Heart left ventricle (tissue), 16 donors: ENCODE measurements at regions not wholly inside any gene's neighbourhood (a gene's known extent, or its start where the extent isn't known, plus 50 kb on each side); places are given as distances from the start of the nearest gene placed in this dataset.

Experiments used
- ATAC-seq, 4 donors: fragments of 200-7000 bp; cut with Tn5 transposase; one replicate each; pipeline ENCODE4 v1.9.1; 2020 to 2022; ENCODE audit warnings: moderate library complexity in 4 of 4, mild to moderate bottlenecking in 3 of 4, moderate number of reproducible peaks in 1 of 4
- DNase-seq, 5 donors: peaks; one replicate each; pipeline ENCODE4 v3.0.0-alpha.2; 2020
- H3K27ac ChIP-seq, 12 donors: fragments of 200-600 bp; sonication (generic) in 4 of 12; one replicate each; pipeline versions ENCODE4 v1.5.0 to v1.8.0; 2016 to 2022; ENCODE audit warnings: mild to moderate bottlenecking in 2 of 12
- H3K27me3 ChIP-seq, 9 donors: fragments of 200-600 bp; sonication (generic) in 2 of 9; one replicate each; pipeline versions ENCODE4 v1.5.1 to v1.8.0; 2016 to 2022; ENCODE audit warnings: mild to moderate bottlenecking in 3 of 9
- H3K36me3 ChIP-seq, 9 donors: fragments of 200-600 bp; sonication (generic) in 2 of 9; one replicate each; pipeline versions ENCODE4 v1.5.0 to v1.8.0; 2018 to 2022; ENCODE audit warnings: mild to moderate bottlenecking in 2 of 9
- H3K4me1 ChIP-seq, 12 donors: fragments of 200-600 bp; sonication (generic) in 4 of 12; one replicate each; pipeline versions ENCODE4 v1.5.0 to v1.8.0; 2016 to 2022; ENCODE audit warnings: mild to moderate bottlenecking in 3 of 12
- H3K4me3 ChIP-seq, 12 donors: fragments of 200-600 bp; sonication (generic) in 4 of 12; one replicate each; pipeline versions ENCODE4 v1.5.0 to v1.8.0; 2017 to 2022; ENCODE audit warnings: mild to moderate bottlenecking in 9 of 12, moderate library complexity in 4 of 12
- H3K9me3 ChIP-seq, 12 donors: fragments of 200-600 bp; sonication (generic) in 4 of 12; one replicate each; pipeline versions ENCODE4 v1.5.0 to v1.8.0; 2016 to 2022; ENCODE audit warnings: mild to moderate bottlenecking in 1 of 12
- POLR2A ChIP-seq, 2 donors: fragments of 450-650 bp; IDR thresholded peaks; one replicate each; pipeline ENCODE4 v1.6.1; 2017; ENCODE audit warnings: antibody characterized with exemption in 2 of 2, mild to moderate bottlenecking in 2 of 2, moderate library complexity in 2 of 2
- WGBS, 4 donors: extraction: QIAGEN DNeasy Blood & Tissue Kit in 2 of 4; methylation state at CpG; one replicate each; pipeline versions ENCODE4 v1.1.5 to v1.1.7; 2013 to 2018; 5-methylcytosine and 5-hydroxymethylcytosine counted together
- intact Hi-C, 10 donors: fragments of 100-400 bp; cut with DNase I; formaldehyde crosslinking; loops; one replicate each; pipeline versions ENCODE4 v1.11.1 to v1.14.2; 2022
- TF ChIP-seq, protein P1 (sequence below), 12 donors: fragments of 200-600 bp; sonication (generic) in 4 of 12; IDR thresholded peaks; one replicate each; pipeline versions ENCODE4 v1.5.0 to v1.8.0; 2018 to 2022; ENCODE audit warnings: antibody characterized with exemption in 12 of 12, mild to moderate bottlenecking in 5 of 12
- donor health status: ischemic (EF 13 %, LVEDD 7.1; RV severe dilation, severe dysfunction).
- donor health status: healthy with polysubstance abuse.
- donor health status: DM: no; HTN: yes; CAD: no.
- donor health status: DM: no; HTN: no; CAD: no.
- donor health status: ischemic (EF 25% LVEDD 6.9; RV normal size, moderate dysfunction).
- donor health status: ischemic (EF 25% LVEDD 5.7; RV mildly dilated, moderate dysfunction).
- donor health status: healthy.
- donor health status: DM: yes; HTN: yes; CAD: no.
- donor health status: ischemic (EF 35%, LVEDD 5.7; RV mildly dilated, moderate dysfunction).
- donor health status: nonischemic (EF 11% LVEDD 7.7; RV severe dilation, severe dysfunction).
- donor health status: DM: yes; HTN: yes; CAD: no.
- donor health status: PGD.
- donor health status: ischemic (EF 29% LVEDD 5.4; RV normal size, mild dysfunction).
- donor health status: nonischemic (EF 23%, LVEDD 6.1; RV moderate dilation, normal function).

DNA sequence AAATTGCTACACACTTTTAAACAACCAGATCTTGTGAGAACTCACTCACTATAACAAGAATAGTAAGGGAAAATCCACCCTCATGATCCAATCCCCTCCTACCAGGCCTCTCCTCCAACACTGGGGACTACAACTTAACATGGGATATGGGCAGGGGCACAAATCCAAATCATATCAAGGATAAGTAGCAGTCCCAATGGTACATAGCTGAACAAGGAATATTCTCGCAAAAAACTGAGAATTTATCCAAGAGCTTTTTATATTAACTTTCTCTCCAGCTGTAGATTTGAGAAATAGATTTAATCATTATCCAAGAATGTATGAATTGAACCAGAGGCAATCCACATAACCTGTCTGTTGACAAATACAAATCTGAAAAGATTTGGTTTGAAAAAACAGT lies 185.2 kb downstream of the TMTC3 start:
- WGBS, 4 donors: 73 to 86% (median 80%) methylated on average over 1 of the region's 1 CpG
- Histone ChIP-seq H3K27ac (peak overlapping the region in 1 of 12 donors; percentile 7), H3K4me1 (peaks cover 0 to 11% (median 0%) of the 10 kb centered on the region in 12 donors), H3K36me3 (no peaks in the 10 kb centered on the region), H3K4me3 (no peak overlapping the region), H3K9me3 (no peaks in the 10 kb centered on the region), H3K27me3 (no peaks in the 10 kb centered on the region)
- no peak for ATAC-seq
- no peak for DNase-seq
- no peak for TF ChIP-seq POLR2A (IDR thresholded peaks at IDR 0.05)
- TF ChIP-seq, protein P1, sequence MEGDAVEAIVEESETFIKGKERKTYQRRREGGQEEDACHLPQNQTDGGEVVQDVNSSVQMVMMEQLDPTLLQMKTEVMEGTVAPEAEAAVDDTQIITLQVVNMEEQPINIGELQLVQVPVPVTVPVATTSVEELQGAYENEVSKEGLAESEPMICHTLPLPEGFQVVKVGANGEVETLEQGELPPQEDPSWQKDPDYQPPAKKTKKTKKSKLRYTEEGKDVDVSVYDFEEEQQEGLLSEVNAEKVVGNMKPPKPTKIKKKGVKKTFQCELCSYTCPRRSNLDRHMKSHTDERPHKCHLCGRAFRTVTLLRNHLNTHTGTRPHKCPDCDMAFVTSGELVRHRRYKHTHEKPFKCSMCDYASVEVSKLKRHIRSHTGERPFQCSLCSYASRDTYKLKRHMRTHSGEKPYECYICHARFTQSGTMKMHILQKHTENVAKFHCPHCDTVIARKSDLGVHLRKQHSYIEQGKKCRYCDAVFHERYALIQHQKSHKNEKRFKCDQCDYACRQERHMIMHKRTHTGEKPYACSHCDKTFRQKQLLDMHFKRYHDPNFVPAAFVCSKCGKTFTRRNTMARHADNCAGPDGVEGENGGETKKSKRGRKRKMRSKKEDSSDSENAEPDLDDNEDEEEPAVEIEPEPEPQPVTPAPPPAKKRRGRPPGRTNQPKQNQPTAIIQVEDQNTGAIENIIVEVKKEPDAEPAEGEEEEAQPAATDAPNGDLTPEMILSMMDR (IDR thresholded peaks at IDR 0.05): no peak
- intact Hi-C loops: no loop called here

DNA sequence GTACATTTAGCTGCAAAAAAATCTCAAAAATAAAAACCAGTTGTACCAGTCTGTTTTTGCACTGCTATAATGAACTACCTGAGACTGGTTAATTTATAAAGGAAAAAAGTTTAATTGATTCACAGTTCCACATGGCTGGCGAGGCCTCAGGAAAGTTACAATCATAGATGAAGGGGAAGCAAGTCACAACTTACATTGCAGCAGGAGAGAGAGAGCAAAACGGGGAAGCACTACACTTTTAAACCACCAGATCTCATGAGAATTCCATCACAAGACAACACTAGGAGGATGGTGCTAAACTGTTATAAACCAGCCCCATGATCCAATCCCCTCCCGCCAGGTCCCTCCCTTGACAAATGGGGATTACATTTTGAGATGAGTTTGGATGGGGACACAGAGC lies 186.0 kb downstream of the TMTC3 start:
- no peak for ATAC-seq
- Histone ChIP-seq H3K4me1 (peaks cover 0 to 11% (median 0%) of the 10 kb centered on the region in 12 donors), H3K9me3 (no peaks in the 10 kb centered on the region), H3K36me3 (no peaks in the 10 kb centered on the region), H3K4me3 (no peak overlapping the region), H3K27me3 (no peaks in the 10 kb centered on the region), H3K27ac (no peak overlapping the region)
- WGBS, 4 donors: 79 to 83% (median 79%) methylated on average over 3 of the region's 3 CpGs
- no peak for TF ChIP-seq POLR2A (IDR thresholded peaks at IDR 0.05)
- TF ChIP-seq, protein P1 (IDR thresholded peaks at IDR 0.05): no peak
- no peak for DNase-seq
- intact Hi-C loops: no loop called here

DNA sequence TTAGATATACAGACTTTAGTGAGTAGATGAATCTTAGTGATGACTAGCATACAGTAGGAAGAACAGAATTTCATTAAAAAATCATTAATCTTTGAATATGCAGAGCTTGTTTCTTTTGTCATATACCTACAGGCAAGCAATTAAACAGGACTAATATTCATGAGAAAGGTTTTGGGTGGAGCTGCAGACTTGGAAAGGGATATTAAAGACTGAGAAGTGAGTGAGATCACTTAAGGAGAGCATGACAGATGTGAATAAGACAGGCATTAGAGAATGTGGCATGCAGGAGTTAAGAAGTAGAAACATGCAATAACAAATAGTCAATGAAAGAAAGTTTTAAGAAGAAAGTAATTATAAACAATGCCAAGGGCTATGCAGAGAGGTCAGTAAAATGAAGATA lies 187.7 kb downstream of the TMTC3 start:
- ATAC-seq (no peak), DNase-seq (no peak)
- intact Hi-C loops: no loop called here
- no peak for TF ChIP-seq POLR2A (IDR thresholded peaks at IDR 0.05)
- TF ChIP-seq, protein P1 (IDR thresholded peaks at IDR 0.05): no peak
- H3K4me3 ChIP-seq: no peak overlapping the region
- no peak overlapping the region for H3K27ac ChIP-seq
- no peaks in the 10 kb centered on the region for H3K9me3 ChIP-seq
- H3K27me3 ChIP-seq: no peaks in the 10 kb centered on the region
- H3K36me3 ChIP-seq: no peaks in the 10 kb centered on the region
- H3K4me1 ChIP-seq: peaks cover 0 to 11% (median 0%) of the 10 kb centered on the region in 12 donors

DNA sequence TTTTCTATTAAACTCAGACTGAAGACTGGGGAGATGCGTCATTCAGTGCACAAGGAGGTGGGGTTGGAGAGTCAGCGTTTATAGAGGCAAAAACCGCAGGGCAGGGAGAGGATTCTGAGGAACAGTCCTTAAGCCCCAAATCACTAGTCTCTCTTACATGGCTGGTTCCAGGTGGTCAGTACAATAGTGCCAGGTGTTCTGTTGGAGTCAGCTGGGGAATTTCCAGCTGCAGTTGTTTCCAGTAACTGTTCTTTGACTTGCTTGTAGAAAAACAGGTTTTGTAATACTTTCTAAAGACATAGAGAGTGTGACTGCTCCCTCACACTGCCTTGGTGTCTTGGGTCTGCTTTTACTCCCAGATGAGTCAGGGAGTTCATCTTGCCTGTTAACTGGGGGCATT lies 192.2 kb downstream of the TMTC3 start:
- Histone ChIP-seq H3K9me3 (no peaks in the 10 kb centered on the region), H3K4me3 (no peak overlapping the region), H3K27me3 (no peaks in the 10 kb centered on the region), H3K4me1 (no peaks in the 10 kb centered on the region), H3K36me3 (no peaks in the 10 kb centered on the region), H3K27ac (no peak overlapping the region)
- intact Hi-C loops: no loop called here
- DNase-seq (no peak), ATAC-seq (peak in 1 of 4 donors; percentile 36)
- TF ChIP-seq, protein P1 (IDR thresholded peaks at IDR 0.05): no peak
- TF ChIP-seq POLR2A (IDR thresholded peaks at IDR 0.05): no peak
- 77 to 89% (median 80%) methylated on average over 3 of the region's 3 CpGs for whole genome bisulfite sequencing, 4 donors
